HEK293 (cell line): ENCODE measurements at regions not wholly inside any gene's neighbourhood (a gene's known extent, or its start where the extent isn't known, plus 50 kb on each side); places are given as distances from the start of the nearest gene placed in this dataset.

Experiments
- BCL11B ChIP-seq: fragments of 450-650 bp; formaldehyde crosslinking; IDR thresholded peaks from 2 replicates; pipeline ENCODE4 v1.5.1; 2016; ENCODE audit warnings: low read depth, missing biosample characterization, missing genetic modification characterization
- HOXA7 ChIP-seq: sonication (generic); formaldehyde crosslinking; IDR thresholded peaks from 2 replicates; pipeline ENCODE4 v1.8.1; 2022; ENCODE audit warnings: missing genetic modification reagents, borderline replicate concordance
- KLF16 ChIP-seq: fragments of 450-650 bp; formaldehyde crosslinking; IDR thresholded peaks from 2 replicates; pipeline ENCODE4 v1.5.1; 2017; ENCODE audit warnings: missing biosample characterization, missing genetic modification characterization
- ZNF366 ChIP-seq: fragments of 450-650 bp; formaldehyde crosslinking; conservative IDR thresholded peaks from 2 replicates; pipeline ENCODE4 v1.5.1; 2016; ENCODE audit warnings: missing biosample characterization, missing genetic modification characterization
- ZXDB ChIP-seq: fragments of 450-650 bp; formaldehyde crosslinking; IDR thresholded peaks from 2 replicates; pipeline ENCODE4 v1.5.1; 2016; ENCODE audit warnings: missing biosample characterization, missing genetic modification characterization
- TF ChIP-seq, protein P1 (sequence below): fragments of 450-650 bp; formaldehyde crosslinking; IDR thresholded peaks from 2 replicates; pipeline ENCODE4 v1.5.1; 2016; ENCODE audit warnings: missing biosample characterization, missing genetic modification characterization
- TF ChIP-seq, protein P2 (sequence below): fragments of 450-650 bp; formaldehyde crosslinking; IDR thresholded peaks from 2 replicates; pipeline ENCODE4 v1.5.1; 2016; ENCODE audit warnings: missing biosample characterization, missing genetic modification characterization

- TF ChIP-seq, protein P1, sequence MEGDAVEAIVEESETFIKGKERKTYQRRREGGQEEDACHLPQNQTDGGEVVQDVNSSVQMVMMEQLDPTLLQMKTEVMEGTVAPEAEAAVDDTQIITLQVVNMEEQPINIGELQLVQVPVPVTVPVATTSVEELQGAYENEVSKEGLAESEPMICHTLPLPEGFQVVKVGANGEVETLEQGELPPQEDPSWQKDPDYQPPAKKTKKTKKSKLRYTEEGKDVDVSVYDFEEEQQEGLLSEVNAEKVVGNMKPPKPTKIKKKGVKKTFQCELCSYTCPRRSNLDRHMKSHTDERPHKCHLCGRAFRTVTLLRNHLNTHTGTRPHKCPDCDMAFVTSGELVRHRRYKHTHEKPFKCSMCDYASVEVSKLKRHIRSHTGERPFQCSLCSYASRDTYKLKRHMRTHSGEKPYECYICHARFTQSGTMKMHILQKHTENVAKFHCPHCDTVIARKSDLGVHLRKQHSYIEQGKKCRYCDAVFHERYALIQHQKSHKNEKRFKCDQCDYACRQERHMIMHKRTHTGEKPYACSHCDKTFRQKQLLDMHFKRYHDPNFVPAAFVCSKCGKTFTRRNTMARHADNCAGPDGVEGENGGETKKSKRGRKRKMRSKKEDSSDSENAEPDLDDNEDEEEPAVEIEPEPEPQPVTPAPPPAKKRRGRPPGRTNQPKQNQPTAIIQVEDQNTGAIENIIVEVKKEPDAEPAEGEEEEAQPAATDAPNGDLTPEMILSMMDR (tag by site-specific recombination), result no peak
- TF ChIP-seq, protein P2, sequence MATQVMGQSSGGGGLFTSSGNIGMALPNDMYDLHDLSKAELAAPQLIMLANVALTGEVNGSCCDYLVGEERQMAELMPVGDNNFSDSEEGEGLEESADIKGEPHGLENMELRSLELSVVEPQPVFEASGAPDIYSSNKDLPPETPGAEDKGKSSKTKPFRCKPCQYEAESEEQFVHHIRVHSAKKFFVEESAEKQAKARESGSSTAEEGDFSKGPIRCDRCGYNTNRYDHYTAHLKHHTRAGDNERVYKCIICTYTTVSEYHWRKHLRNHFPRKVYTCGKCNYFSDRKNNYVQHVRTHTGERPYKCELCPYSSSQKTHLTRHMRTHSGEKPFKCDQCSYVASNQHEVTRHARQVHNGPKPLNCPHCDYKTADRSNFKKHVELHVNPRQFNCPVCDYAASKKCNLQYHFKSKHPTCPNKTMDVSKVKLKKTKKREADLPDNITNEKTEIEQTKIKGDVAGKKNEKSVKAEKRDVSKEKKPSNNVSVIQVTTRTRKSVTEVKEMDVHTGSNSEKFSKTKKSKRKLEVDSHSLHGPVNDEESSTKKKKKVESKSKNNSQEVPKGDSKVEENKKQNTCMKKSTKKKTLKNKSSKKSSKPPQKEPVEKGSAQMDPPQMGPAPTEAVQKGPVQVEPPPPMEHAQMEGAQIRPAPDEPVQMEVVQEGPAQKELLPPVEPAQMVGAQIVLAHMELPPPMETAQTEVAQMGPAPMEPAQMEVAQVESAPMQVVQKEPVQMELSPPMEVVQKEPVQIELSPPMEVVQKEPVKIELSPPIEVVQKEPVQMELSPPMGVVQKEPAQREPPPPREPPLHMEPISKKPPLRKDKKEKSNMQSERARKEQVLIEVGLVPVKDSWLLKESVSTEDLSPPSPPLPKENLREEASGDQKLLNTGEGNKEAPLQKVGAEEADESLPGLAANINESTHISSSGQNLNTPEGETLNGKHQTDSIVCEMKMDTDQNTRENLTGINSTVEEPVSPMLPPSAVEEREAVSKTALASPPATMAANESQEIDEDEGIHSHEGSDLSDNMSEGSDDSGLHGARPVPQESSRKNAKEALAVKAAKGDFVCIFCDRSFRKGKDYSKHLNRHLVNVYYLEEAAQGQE, result no peak
- TF ChIP-seq HOXA7 (CRISPR knock-in tag) (no peak), KLF16 (no peak), BCL11B (tag by site-specific recombination) (no peak), ZXDB (no peak), ZNF366 (tag by site-specific recombination) (no peak)
These were observed 62.0 kb upstream of the PTPRJ start for GRCh38 chr11:47918370-47918690.
